Thoracic aorta (tissue), 2 donors: ENCODE measurements at regions not wholly inside any gene's neighbourhood (a gene's known extent, or its start where the extent isn't known, plus 50 kb on each side); places are given as distances from the start of the nearest gene placed in this dataset.
"Not testable (repeated sequence)": the region's sequence is repeated elsewhere in the genome, so short reads cannot be mapped to it uniquely, and the experiment has no call there.

ENCODE experiments used
- ATAC-seq: fragments of 150-250 bp; one replicate; pipeline ENCODE4 v1.8.0; 2017; ENCODE audit warnings: low read depth; ENCODE audit not compliant: insufficient number of reproducible peaks, low FRiP score
- DNase-seq: peaks from one replicate; pipeline ENCODE4 v3.0.0-alpha.2; 2020; ENCODE audit warnings: low spot score
- H3K27ac ChIP-seq, 2 donors: fragments of 200-600 bp; sonication (generic); 1 replicate in 1 of 2; 2 replicates in 1 of 2; pipeline ENCODE4 v1.5.1; 2016; ENCODE audit warnings: mild to moderate bottlenecking in 2 of 2, moderate library complexity in 2 of 2
- H3K27me3 ChIP-seq: fragments of 200-600 bp; sonication (generic); replicated peaks from 2 replicates; pipeline ENCODE4 v1.6.0; 2016; ENCODE audit warnings: mild to moderate bottlenecking; ENCODE audit not compliant: insufficient read depth
- H3K36me3 ChIP-seq: fragments of 200-600 bp; sonication (generic); one replicate; pipeline ENCODE4 v1.5.1; 2016
- H3K4me1 ChIP-seq, 2 donors: fragments of 200-600 bp; sonication (generic); 1 replicate in 1 of 2; 2 replicates in 1 of 2; pipeline versions ENCODE4 v1.5.1 to v1.6.0; 2016; ENCODE audit warnings: low read depth in 2 of 2, mild to moderate bottlenecking in 1 of 2; ENCODE audit not compliant: control insufficient read depth in 1 of 2
- H3K4me3 ChIP-seq: fragments of 200-600 bp; sonication (generic); 2 replicates; pipeline ENCODE4 v1.5.1; 2016; ENCODE audit warnings: mild to moderate bottlenecking
- H3K9me3 ChIP-seq: fragments of 200-600 bp; sonication (generic); 2 replicates; pipeline ENCODE4 v1.5.1; 2016
- CTCF ChIP-seq: fragments of 200-600 bp; sonication (generic); IDR thresholded peaks from one replicate; pipeline ENCODE4 v1.5.1; 2019; ENCODE audit warnings: antibody characterized with exemption

GRCh38 chr4:115489279-115489678, 375.9 kb upstream of the NDST4 start:
- DNase-seq, result no peak
- TF ChIP-seq CTCF, result no peak
- ATAC-seq, result no peak
- no peaks in the 10 kb centered on the region for H3K9me3 ChIP-seq
- no peak overlapping the region for H3K27ac ChIP-seq
- H3K4me1 ChIP-seq, result no peaks in the 10 kb centered on the region
- H3K4me3 ChIP-seq, result no peak overlapping the region
- no peaks in the 10 kb centered on the region for H3K27me3 ChIP-seq
- H3K36me3 ChIP-seq, result no peaks in the 10 kb centered on the region

GRCh38 chr4:115485402-115485801, 372.0 kb upstream of the NDST4 start:
- no peaks in the 10 kb centered on the region for H3K36me3 ChIP-seq
- no peaks in the 10 kb centered on the region for H3K9me3 ChIP-seq
- H3K4me1 ChIP-seq, result no peaks in the 10 kb centered on the region
- ATAC-seq (no peak), DNase-seq (no peak)
- no peak overlapping the region for H3K4me3 ChIP-seq
- H3K27ac ChIP-seq, result no peak overlapping the region
- TF ChIP-seq CTCF, result no peak
- no peaks in the 10 kb centered on the region for H3K27me3 ChIP-seq

- no peaks in the 10 kb centered on the region for H3K4me1 ChIP-seq
- no peaks in the 10 kb centered on the region for H3K27me3 ChIP-seq
- H3K36me3 ChIP-seq, result no peaks in the 10 kb centered on the region
- no peak overlapping the region for H3K4me3 ChIP-seq
- TF ChIP-seq CTCF, result no peak
- no peaks in the 10 kb centered on the region for H3K9me3 ChIP-seq
- no peak for DNase-seq
- no peak overlapping the region for H3K27ac ChIP-seq
- no peak for ATAC-seq
Observed at GRCh38 chr4:115484479-115484878, 371.1 kb upstream of the NDST4 start.

DNA sequence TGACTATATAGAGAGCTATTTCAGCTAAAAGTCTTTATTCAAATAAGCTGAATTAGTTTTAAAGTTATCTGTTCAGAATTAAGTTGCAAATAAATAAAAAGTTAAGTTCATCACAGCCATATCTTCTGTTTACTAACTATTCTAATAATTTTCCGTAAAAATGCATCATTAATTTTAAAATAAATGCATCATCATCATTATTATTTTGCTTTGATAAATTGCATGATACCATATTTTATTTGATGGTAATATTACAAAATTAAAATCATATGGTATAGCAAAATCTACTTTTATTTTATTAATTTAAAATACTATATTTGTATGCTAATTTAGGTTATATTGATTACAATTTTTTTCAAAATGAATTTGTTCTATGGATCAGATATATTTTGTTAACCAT, 357.3 kb upstream of the NDST4 start:
- no peak overlapping the region for H3K27ac ChIP-seq

GRCh38 chr4:115459301-115459700, 345.9 kb upstream of the NDST4 start:
- not testable (repeated sequence) for H3K4me3 ChIP-seq, H3K36me3 ChIP-seq, H3K27me3 ChIP-seq, H3K27ac ChIP-seq, DNase-seq, H3K9me3 ChIP-seq, ATAC-seq, H3K4me1 ChIP-seq

More for the DNA sequence above, 357.3 kb upstream of the NDST4 start:
- Histone ChIP-seq H3K36me3 (no peaks in the 10 kb centered on the region), H3K4me1 (no peaks in the 10 kb centered on the region), H3K27me3 (no peaks in the 10 kb centered on the region), H3K9me3 (no peaks in the 10 kb centered on the region), H3K4me3 (no peak overlapping the region)
- DNase-seq (no peak), ATAC-seq (no peak)
- no peak for TF ChIP-seq CTCF

DNA sequence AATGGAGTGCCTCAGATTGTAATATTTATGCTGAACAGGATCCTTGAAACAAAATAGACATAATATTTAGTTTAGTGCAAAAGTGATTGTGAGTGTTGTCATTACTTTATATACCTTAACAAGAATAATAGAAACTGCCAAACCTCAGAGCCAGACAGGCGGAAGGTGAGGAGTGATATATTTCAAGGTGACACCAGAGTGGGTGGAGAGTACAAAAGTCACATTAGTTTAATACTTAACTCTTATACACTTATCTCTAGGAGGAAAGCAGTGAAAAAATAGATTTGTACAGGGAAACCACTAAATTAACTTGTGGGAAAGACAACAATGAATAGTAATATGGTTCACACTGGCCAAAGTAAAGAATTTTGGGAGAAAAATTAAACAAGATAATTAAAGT, 342.8 kb upstream of the NDST4 start:
- no peak for DNase-seq
- Histone ChIP-seq H3K9me3 (no peaks in the 10 kb centered on the region), H3K27ac (no peak overlapping the region), H3K4me1 (peaks cover 5 to 25% of the 10 kb centered on the region in 2 donors), H3K27me3 (no peaks in the 10 kb centered on the region), H3K36me3 (no peaks in the 10 kb centered on the region), H3K4me3 (no peak overlapping the region)
- no peak for TF ChIP-seq CTCF
- ATAC-seq, result no peak
